ENCODE measurements at regions not wholly inside any gene's neighbourhood (a gene's known extent, or its start where the extent isn't known, plus 50 kb on each side); places are given as distances from the start of the nearest gene placed in this dataset.

DNA sequence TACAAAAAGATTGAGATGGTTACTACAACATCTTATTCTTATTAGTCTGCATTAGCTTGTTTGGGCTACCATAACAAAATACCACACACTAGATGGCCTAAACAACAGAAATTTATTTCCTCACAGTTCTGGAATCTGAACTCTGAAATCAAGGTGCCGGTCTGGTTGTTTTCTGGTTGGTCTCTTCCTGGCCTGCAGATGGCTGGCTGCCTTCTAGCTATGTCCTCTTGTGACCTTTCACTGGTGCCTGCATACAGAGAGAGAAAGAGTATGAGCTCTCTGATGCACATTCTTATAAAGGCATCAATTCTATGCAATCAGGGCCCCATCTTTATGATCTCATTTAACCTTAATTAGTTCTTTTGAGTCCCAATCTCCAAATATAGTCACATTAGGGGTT is 696.5 kb downstream of the TDRD15 start:
- no peak for DNase-seq (ENCODE audit: extremely low read depth, low read depth)
- TF ChIP-seq, protein P1, sequence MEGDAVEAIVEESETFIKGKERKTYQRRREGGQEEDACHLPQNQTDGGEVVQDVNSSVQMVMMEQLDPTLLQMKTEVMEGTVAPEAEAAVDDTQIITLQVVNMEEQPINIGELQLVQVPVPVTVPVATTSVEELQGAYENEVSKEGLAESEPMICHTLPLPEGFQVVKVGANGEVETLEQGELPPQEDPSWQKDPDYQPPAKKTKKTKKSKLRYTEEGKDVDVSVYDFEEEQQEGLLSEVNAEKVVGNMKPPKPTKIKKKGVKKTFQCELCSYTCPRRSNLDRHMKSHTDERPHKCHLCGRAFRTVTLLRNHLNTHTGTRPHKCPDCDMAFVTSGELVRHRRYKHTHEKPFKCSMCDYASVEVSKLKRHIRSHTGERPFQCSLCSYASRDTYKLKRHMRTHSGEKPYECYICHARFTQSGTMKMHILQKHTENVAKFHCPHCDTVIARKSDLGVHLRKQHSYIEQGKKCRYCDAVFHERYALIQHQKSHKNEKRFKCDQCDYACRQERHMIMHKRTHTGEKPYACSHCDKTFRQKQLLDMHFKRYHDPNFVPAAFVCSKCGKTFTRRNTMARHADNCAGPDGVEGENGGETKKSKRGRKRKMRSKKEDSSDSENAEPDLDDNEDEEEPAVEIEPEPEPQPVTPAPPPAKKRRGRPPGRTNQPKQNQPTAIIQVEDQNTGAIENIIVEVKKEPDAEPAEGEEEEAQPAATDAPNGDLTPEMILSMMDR (IDR thresholded peaks at IDR 0.05; ENCODE audit: low read depth, low read length): no peak

DNA sequence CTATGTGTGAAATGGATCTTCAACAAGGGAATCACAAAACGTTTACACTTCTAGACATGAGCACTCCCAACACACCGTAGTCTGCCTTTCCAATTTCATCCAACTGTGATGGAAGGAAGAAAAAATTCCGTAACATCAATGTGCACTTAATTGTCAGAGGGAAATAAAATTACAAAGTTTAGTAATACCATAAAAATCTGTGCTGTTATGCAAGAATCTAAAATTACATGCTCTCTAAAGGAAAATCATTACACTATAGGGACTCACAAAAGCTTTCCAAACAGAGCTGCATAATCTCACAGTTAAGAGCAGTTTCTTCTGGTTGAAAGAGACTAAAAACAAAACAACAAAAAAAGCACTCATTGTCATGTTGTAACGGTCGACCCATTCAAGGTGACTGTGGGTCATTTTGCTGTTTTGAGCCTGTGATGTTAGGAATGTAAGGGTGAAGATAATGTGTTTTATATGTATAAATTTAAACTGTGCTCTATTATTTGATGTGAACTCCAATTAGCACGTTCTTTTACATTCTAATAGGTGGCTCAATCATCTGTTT is 698.0 kb downstream of the TDRD15 start:
- DNase-seq (ENCODE audit: extremely low read depth, low read depth): no peak
- TF ChIP-seq, protein P1 (IDR thresholded peaks at IDR 0.05; ENCODE audit: low read depth, low read length): no peak

DNA sequence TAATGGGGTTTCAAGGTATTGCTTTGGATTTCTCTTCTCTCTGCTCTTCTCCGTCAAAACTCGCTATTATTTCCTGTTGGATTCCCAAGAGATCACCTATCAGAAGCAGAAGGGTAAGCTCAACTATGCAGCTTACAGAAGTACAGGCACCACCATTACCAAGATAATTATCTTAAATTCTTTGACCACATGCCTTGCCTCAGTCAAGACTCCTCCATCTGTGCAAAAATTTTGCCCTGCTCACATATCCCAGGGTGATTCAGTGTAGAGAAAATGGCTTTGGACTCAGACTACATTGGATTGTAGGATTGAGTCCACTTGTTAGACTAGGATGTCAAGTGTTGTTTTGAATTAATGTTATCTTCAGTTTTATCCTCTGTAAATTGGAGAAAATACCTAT is 698.7 kb downstream of the TDRD15 start:
- DNase-seq (ENCODE audit: extremely low read depth, low read depth): no peak
- TF ChIP-seq, protein P1 (IDR thresholded peaks at IDR 0.05; ENCODE audit: low read depth, low read length): no peak

DNA sequence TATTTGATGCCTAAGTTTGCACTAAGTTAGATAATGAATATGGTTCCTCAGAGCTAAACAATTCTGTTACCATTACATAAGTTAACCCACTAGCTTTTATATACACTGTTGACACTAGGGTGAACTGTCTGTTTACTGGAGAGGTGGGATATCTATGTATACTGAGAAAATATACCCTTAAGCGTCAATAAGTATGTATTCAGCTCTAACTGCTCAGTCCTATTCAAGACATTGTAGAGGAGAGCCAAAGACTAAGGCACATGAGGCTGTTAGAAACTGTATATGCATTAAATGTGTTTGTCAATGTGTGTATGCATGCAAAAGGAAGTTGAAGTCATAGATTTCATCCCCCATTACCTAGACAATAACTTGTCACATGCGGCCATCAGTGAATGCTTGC is 710.0 kb downstream of the TDRD15 start:
- TF ChIP-seq, protein P1 (IDR thresholded peaks at IDR 0.05; ENCODE audit: low read depth, low read length): no peak
- DNase-seq (ENCODE audit: extremely low read depth, low read depth): no peak

DNA sequence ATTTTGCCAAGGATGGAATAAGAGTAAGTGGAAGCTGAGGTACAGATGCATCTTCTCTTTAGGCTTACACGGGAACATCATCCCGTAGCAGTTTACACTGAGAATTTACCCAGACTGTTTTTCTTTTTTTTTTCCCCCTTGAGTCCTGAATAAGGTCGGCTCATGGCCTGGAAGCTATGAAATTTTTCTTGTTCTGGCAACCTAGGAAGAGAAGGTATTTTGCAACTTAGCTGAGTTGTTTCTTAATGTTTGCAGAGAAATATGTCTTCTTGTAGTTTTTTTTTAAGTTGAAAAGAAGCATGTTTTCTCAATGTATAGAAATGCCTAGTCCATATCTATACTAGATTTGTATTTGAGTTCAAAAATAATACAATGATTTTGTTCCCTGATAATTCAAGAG is 712.5 kb downstream of the TDRD15 start:
- no peak for DNase-seq (ENCODE audit: extremely low read depth, low read depth)
- TF ChIP-seq, protein P1 (IDR thresholded peaks at IDR 0.05; ENCODE audit: low read depth, low read length): no peak

DNA sequence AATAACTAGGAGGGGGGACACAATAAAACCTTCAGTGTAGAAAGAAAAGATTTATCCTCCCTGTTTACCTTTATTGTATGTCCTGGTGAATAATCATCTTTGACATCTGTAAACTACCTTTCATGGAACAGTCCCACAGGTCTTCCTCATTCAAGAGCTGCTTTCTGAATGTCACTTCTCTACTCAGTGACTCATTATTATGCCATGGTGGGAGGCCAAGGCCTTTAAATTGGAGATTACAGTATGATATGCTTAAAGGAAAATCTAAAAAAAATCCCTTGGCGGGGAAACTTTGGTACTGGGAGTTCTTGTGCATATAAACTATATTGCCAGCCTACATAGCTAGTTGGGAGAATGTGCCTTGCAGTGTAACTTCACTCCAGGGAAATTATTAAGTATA is 713.0 kb downstream of the TDRD15 start:
- no peak for DNase-seq (ENCODE audit: extremely low read depth, low read depth)
- TF ChIP-seq, protein P1 (IDR thresholded peaks at IDR 0.05; ENCODE audit: low read depth, low read length): no peak

DNA sequence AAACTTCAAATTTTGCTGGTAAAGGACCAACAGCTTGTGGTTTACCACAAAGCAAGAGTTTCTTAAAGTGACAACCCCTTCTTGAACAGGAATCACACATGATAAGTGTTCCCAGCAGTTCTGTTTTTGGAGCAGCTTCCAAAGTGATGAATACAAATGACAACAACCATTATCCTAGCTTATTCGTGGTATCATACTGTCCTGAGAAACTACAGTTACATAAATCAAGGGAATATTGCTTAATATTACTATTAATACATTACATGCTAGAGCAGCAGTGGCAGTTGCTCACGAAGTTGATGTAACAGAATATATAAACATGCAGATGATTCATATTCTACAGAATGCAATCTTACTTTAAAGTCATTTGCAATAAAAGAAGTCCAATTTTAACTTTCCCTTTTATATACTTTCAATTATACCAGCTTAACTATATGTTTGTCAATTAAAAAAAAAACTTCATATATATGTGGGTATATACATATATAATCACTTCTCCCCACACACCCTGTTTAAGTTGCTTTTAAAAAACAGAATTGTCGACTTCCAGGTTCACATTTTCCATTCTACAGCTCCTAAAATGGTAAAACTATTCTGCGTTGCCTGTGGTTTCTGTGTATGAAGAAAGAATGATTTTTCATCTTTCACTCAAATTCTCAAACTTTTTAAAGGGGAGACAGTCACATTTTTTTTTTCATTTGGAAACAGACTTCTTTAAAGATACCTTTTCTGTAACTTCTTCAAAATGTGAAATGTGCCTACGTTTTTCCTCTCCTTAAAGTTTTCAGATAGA is 713.6 kb downstream of the TDRD15 start:
- DNase-seq (ENCODE audit: extremely low read depth, low read depth): no peak
- TF ChIP-seq, protein P1 (IDR thresholded peaks at IDR 0.05; ENCODE audit: low read depth, low read length): no peak
